ENCODE measurements at regions not wholly inside any gene's neighbourhood (a gene's known extent, or its start where the extent isn't known, plus 50 kb on each side); places are given as distances from the start of the nearest gene placed in this dataset.

DNA sequence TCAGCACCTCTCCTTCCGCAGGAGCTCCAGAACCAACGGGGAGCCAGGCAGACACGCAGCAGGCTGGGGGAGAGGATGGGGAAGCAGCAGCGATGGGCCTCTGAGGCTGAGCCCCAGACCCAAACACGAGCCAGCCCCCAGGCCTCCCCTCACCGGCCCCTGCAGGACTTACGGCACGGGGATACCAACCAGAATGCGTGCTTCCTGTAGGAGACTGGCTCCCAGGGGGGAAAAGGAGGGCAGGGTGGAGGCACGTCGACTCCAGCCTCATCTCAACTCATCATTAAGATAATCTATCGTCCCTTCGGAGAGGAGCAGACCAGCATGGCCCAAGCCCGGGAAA, 495.1 kb upstream of the MYT1L start:
- Histone ChIP-seq H4K91ac (ENCODE audit: insufficient read depth, low read depth, low read length) (no peak overlapping the region), H2BK20ac (ENCODE audit: low read depth, low read length) (no peak overlapping the region), H4K5ac (ENCODE audit: low read depth, low read length) (no peak overlapping the region), H2BK120ac (ENCODE audit: low read depth, low read length) (no peak overlapping the region), H3K27ac (ENCODE audit: insufficient read depth, low read length) (no peak overlapping the region), H3K14ac (replicated peaks; ENCODE audit: low read depth, low read length) (no peak overlapping the region), H4K8ac (ENCODE audit: low read depth in 2 of 2, low read length in 2 of 2) (no peak overlapping the region), H3K4me2 (ENCODE audit: low read depth, low read length) (no peak overlapping the region), H3K9ac (ENCODE audit: low read depth, low read length) (no peak overlapping the region), H3K4ac (ENCODE audit: low read depth, low read length) (no peak overlapping the region), H2AFZ (replicated peaks; ENCODE audit: low read length, poor library complexity) (no peak overlapping the region), H3K9me3 (ENCODE audit: control insufficient read depth, insufficient read depth, low read length) (peaks cover 49% of the 10 kb centered on the region), H2BK5ac (ENCODE audit: low read depth, low read length, poor library complexity, severe bottlenecking) (no peak overlapping the region), H2AK9ac (replicated peaks; ENCODE audit: low read depth, low read length, poor library complexity) (no peak overlapping the region), H3K4me1 (ENCODE audit: control insufficient read depth, insufficient read depth, low read length) (no peaks in the 10 kb centered on the region), H3K27me3 (ENCODE audit: control insufficient read depth, insufficient read depth, low read length) (no peaks in the 10 kb centered on the region), H3K23ac (ENCODE audit: low read depth, low read length) (no peak overlapping the region), H2BK15ac (ENCODE audit: low read depth, low read length) (no peak overlapping the region), H3K56ac (ENCODE audit: extremely low read depth, insufficient read depth, low read length) (no peak overlapping the region), H3K9me1 (ENCODE audit: insufficient read depth, low read length) (no peaks in the 10 kb centered on the region), H3K79me1 (ENCODE audit: low read depth in 1 of 2, low read length in 2 of 2) (no peaks in the 10 kb centered on the region), H3K4me3 (ENCODE audit: insufficient read depth, low read depth, low read length) (no peak overlapping the region), H3K18ac (ENCODE audit: low read depth, low read length) (no peak overlapping the region), H3K36me3 (ENCODE audit: control insufficient read depth, insufficient read depth, low read length) (no peaks in the 10 kb centered on the region), H4K20me1 (ENCODE audit: insufficient read depth, low read length) (no peaks in the 10 kb centered on the region), H2AK5ac (ENCODE audit: low read depth, low read length) (no peak overlapping the region)
- dilution Hi-C loops (cut with HindIII; ENCODE audit: low sequenced_read_pairs, unreplicated experiment) (no loop called here), in situ Hi-C loops (cut with MboI; ENCODE audit: low sequenced_read_pairs) (no loop called here), intact Hi-C loops (cut with micrococcal nuclease) (no loop called here)
- ChIA-PET POLR2A (ENCODE audit: unreplicated experiment) (no interaction called here), CTCF (no interaction called here)
- TF ChIP-seq RCOR1 (IDR thresholded peaks at IDR 0.05; ENCODE audit: insufficient replicate concordance, low read length) = no peak
- TF ChIP-seq MXI1 (IDR thresholded peaks at IDR 0.05; ENCODE audit: borderline replicate concordance, low read depth, low read length) = no peak
- TF ChIP-seq BHLHE40 (IDR thresholded peaks at IDR 0.05; ENCODE audit: low read depth, low read length) = no peak
- no peak for TF ChIP-seq MAZ (IDR thresholded peaks at IDR 0.05; ENCODE audit: borderline replicate concordance, low read depth, low read length)
- TF ChIP-seq RFX5 (IDR thresholded peaks at IDR 0.05; ENCODE audit: low read depth, low read length) = no peak
- TF ChIP-seq, protein P1, sequence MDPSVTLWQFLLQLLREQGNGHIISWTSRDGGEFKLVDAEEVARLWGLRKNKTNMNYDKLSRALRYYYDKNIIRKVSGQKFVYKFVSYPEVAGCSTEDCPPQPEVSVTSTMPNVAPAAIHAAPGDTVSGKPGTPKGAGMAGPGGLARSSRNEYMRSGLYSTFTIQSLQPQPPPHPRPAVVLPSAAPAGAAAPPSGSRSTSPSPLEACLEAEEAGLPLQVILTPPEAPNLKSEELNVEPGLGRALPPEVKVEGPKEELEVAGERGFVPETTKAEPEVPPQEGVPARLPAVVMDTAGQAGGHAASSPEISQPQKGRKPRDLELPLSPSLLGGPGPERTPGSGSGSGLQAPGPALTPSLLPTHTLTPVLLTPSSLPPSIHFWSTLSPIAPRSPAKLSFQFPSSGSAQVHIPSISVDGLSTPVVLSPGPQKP (IDR thresholded peaks at IDR 0.05; ENCODE audit: borderline replicate concordance, low read depth, low read length) = no peak
- TF ChIP-seq CTCF (conservative IDR thresholded peaks at IDR 0.05; ENCODE audit: low read depth, low read length) = no peak
- no peak for TF ChIP-seq POLR2A (IDR thresholded peaks at IDR 0.05; ENCODE audit: low read depth, low read length)
- TF ChIP-seq FOS (IDR thresholded peaks at IDR 0.05; ENCODE audit: low read depth, low read length) = no peak
- no peak for TF ChIP-seq MAFK (IDR thresholded peaks at IDR 0.05; ENCODE audit: low read depth, low read length)
- no peak for TF ChIP-seq CEBPB (IDR thresholded peaks at IDR 0.05; ENCODE audit: low read depth, low read length)
- no peak for TF ChIP-seq SMC3 (IDR thresholded peaks at IDR 0.05; ENCODE audit: low read depth, low read length)
- TF ChIP-seq RAD21 (IDR thresholded peaks at IDR 0.05; ENCODE audit: low read length) = no peak
- no peak for TF ChIP-seq USF2 (IDR thresholded peaks at IDR 0.05; ENCODE audit: low read depth, low read length)
- TF ChIP-seq NFE2L2 (IDR thresholded peaks at IDR 0.05; ENCODE audit: low read depth, low read length) = no peak
- no peak for TF ChIP-seq CHD1 (IDR thresholded peaks at IDR 0.05; ENCODE audit: low read depth, low read length)
- no peak for ATAC-seq (ENCODE audit: low read depth)
- BruUV-seq (replicated peaks) = no TSS peak
- DNase-seq = no peak
- no CpG with 5 or more reads among the region's 14 CpGs for WGBS, 2 experiments (ENCODE audit: extremely low coverage in 2 of 2, insufficient read length in 1 of 2)
